Right atrium auricular region (tissue), 2 donors: ENCODE measurements at regions not wholly inside any gene's neighbourhood (a gene's known extent, or its start where the extent isn't known, plus 50 kb on each side); places are given as distances from the start of the nearest gene placed in this dataset.

Source experiments
- DNase-seq: peaks from one replicate; pipeline ENCODE4 v3.0.0-alpha.2; 2019; ENCODE audit warnings: low spot score
- H3K27ac ChIP-seq, 2 donors: fragments of 200-600 bp; sonication (generic); 1 replicate in 1 of 2; 2 replicates in 1 of 2; pipeline ENCODE4 v1.5.1; 2016 to 2019
- H3K27me3 ChIP-seq, 2 donors: fragments of 200-600 bp; sonication (generic); one replicate each; pipeline versions ENCODE4 v1.5.1 to v1.6.0; 2017 to 2019
- H3K36me3 ChIP-seq: fragments of 200-600 bp; sonication (generic); one replicate; pipeline ENCODE4 v1.5.1; 2016
- H3K4me1 ChIP-seq, 2 donors: fragments of 200-600 bp; sonication (generic); one replicate each; pipeline versions ENCODE4 v1.5.1 to v1.6.0; 2017 to 2019
- H3K4me3 ChIP-seq, 2 donors: fragments of 200-600 bp; sonication (generic); 1 replicate in 1 of 2; 2 replicates in 1 of 2; pipeline ENCODE4 v1.5.1; 2017 to 2019; ENCODE audit warnings: mild to moderate bottlenecking in 1 of 2, moderate library complexity in 1 of 2
- H3K9me3 ChIP-seq, 2 donors: fragments of 200-600 bp; sonication (generic); one replicate each; pipeline ENCODE4 v1.5.1; 2019
- TF ChIP-seq, protein P1 (sequence below), 2 donors: fragments of 200-600 bp; sonication (generic); IDR thresholded peaks; one replicate each; pipeline ENCODE4 v1.5.1; 2019; ENCODE audit warnings: antibody characterized with exemption in 2 of 2

DNA sequence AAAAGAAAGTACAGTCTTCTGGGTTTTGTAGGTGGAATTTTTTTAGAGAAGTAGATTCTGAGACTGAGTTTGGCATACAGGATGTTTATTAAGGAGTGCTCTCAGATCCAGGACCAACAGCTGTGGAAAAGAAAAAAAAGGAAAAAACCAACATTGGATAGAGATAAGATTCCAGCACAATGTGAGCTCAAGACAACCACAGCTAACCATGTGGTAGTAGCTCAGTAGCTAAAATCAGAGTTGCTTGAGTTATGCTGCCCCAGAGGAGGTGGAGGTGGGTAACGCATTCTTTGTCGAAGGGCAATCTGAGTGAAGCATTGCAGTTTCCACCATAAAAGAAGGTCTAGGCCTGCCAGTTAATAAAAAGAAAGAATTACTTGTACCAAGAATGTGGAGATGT lies 904.3 kb downstream of the NSUN3 start:
- H3K36me3 ChIP-seq, result no peaks in the 10 kb centered on the region
- H3K4me3 ChIP-seq, result no peak overlapping the region
- no peaks in the 10 kb centered on the region for H3K27me3 ChIP-seq
- H3K27ac ChIP-seq, result no peak overlapping the region
- TF ChIP-seq, protein P1, sequence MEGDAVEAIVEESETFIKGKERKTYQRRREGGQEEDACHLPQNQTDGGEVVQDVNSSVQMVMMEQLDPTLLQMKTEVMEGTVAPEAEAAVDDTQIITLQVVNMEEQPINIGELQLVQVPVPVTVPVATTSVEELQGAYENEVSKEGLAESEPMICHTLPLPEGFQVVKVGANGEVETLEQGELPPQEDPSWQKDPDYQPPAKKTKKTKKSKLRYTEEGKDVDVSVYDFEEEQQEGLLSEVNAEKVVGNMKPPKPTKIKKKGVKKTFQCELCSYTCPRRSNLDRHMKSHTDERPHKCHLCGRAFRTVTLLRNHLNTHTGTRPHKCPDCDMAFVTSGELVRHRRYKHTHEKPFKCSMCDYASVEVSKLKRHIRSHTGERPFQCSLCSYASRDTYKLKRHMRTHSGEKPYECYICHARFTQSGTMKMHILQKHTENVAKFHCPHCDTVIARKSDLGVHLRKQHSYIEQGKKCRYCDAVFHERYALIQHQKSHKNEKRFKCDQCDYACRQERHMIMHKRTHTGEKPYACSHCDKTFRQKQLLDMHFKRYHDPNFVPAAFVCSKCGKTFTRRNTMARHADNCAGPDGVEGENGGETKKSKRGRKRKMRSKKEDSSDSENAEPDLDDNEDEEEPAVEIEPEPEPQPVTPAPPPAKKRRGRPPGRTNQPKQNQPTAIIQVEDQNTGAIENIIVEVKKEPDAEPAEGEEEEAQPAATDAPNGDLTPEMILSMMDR (IDR thresholded peaks at IDR 0.05), result no peak
- no peak for DNase-seq
- H3K4me1 ChIP-seq, result no peaks in the 10 kb centered on the region
- no peaks in the 10 kb centered on the region for H3K9me3 ChIP-seq

DNA sequence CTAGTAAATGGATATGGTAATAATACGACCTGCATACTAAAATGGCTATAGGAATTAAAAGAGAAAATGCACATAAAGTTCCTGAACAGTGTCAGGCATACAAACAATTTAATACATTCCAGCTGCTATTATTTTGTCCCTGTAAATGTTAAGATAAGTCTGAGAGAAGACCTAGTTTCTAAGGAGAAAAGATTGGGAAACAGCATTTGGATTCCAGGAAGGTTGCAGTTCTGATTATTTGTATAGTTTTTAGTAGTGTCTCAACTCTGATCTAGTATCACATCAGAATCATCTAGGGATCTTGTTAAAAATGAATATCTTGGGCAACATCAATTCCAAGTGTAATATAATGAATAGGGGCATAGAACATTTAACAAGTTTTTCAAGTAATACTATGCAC lies 905.7 kb downstream of the NSUN3 start:
- Histone ChIP-seq H3K4me1 (no peaks in the 10 kb centered on the region), H3K27ac (no peak overlapping the region), H3K27me3 (no peaks in the 10 kb centered on the region), H3K4me3 (no peak overlapping the region), H3K36me3 (no peaks in the 10 kb centered on the region), H3K9me3 (no peaks in the 10 kb centered on the region)
- TF ChIP-seq, protein P1 (IDR thresholded peaks at IDR 0.05), result no peak
- DNase-seq, result no peak

DNA sequence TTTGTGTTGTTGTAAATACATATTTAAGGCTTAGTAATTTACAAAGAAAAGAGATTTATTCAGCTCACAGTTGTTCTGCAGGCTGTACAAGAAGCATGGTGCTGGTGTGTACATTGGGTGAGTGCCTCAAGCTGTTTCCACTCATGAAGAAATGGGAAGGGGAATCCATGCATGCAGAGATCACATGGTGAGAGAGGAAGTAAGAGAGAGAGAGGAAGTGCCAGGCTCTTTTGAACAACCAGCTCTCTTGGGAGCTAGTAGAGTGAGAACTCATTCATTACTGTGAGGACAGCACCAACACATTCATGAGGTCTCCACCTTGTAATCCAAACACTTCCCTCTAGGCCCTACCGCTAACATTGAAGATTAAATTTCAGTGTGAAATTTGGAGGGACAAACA lies 909.2 kb downstream of the NSUN3 start:
- Histone ChIP-seq H3K27me3 (no peaks in the 10 kb centered on the region), H3K4me1 (no peaks in the 10 kb centered on the region), H3K9me3 (no peaks in the 10 kb centered on the region), H3K36me3 (no peaks in the 10 kb centered on the region), H3K27ac (no peak overlapping the region), H3K4me3 (no peak overlapping the region)
- no peak for DNase-seq
- TF ChIP-seq, protein P1 (IDR thresholded peaks at IDR 0.05), result no peak

DNA sequence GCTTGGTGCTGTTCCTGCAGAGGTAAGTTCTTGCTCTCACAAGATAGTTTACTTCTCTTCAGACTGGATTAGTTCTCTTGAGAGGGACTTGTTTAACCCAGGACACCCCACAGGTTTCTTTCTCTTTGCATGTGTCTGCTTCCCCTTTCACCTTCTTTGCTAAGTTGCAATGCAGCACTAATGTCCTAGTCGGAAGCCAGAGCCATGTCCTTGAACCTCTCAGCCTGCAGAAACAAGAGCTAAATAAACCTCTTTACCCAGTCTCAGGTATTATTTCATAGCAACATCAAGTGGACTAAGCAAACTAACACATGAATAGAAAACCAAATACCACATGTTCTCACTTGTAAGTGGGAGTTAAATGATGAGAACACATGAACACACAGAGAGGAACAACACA lies 915.2 kb downstream of the NSUN3 start:
- Histone ChIP-seq H3K36me3 (no peaks in the 10 kb centered on the region), H3K4me3 (no peak overlapping the region), H3K27ac (no peak overlapping the region), H3K27me3 (no peaks in the 10 kb centered on the region), H3K4me1 (no peaks in the 10 kb centered on the region), H3K9me3 (peaks cover 0 to 5% of the 10 kb centered on the region in 2 donors)
- no peak for DNase-seq
- TF ChIP-seq, protein P1 (IDR thresholded peaks at IDR 0.05), result no peak

DNA sequence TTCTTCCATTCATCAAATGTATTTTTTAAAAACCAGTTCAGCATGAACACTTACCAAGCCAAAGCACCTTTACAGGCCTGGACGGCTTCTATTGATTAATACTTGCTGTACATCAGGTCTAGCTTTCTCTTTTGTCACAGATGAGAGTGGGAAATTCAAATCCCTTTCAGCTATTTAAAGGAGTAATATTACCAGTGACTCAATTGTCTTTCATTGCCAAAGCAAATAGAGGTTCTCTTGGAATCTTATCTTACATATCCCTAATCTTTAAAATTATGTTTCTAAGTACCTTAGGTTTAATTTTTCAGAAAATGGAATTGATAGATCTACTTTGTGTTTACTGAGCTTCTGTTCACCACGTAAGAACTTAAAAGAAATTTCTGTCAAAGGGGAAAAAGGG lies 922.9 kb downstream of the NSUN3 start:
- Histone ChIP-seq H3K4me1 (no peaks in the 10 kb centered on the region), H3K36me3 (no peaks in the 10 kb centered on the region), H3K27me3 (no peaks in the 10 kb centered on the region), H3K4me3 (no peak overlapping the region), H3K9me3 (peaks cover 0 to 17% of the 10 kb centered on the region in 2 donors), H3K27ac (no peak overlapping the region)
- DNase-seq, result no peak
- TF ChIP-seq, protein P1 (IDR thresholded peaks at IDR 0.05), result no peak

DNA sequence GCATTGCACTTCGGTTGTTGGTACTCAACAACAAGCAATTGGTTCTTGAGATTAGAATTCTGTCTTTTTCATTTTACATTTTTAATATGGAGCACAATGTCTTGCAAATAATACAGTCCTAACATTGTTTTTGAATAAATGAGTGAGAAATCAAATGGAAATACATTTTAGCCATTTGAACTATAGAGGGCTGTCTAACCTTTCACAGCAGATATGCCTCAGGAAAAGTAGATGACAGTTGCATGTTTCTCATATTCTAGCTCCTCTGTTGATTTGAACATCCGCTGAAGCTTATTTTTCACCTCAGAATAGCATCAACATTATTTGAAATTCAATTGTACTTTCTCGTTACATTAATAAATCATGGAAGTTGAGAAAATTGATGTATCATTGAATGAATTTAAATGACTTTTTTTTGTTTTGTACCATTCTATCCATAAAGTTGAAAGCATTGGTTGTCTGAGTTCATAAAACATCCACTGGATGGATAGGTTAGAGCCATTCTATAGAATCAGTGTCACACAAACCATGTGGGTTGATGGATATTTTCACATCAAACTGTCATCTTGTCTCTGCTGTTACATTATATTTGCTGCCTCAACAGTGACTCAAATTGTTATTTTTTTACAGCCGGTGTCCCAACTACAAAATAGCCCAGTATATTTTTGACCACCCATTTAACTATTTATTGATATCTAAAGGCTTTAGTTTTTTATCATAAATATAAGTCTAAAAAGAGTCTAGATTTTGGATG lies 928.3 kb downstream of the NSUN3 start:
- no peak for DNase-seq
- no peaks in the 10 kb centered on the region for H3K9me3 ChIP-seq
- no peaks in the 10 kb centered on the region for H3K4me1 ChIP-seq
- TF ChIP-seq, protein P1 (IDR thresholded peaks at IDR 0.05), result peak in 1 of 2 donors; percentile 38
- no peaks in the 10 kb centered on the region for H3K27me3 ChIP-seq
- H3K36me3 ChIP-seq, result no peaks in the 10 kb centered on the region
- H3K4me3 ChIP-seq, result no peak overlapping the region
- no peak overlapping the region for H3K27ac ChIP-seq
